Skin of body (tissue), 1 donor: ENCODE measurements at regions not wholly inside any gene's neighbourhood (a gene's known extent, or its start where the extent isn't known, plus 50 kb on each side); places are given as distances from the start of the nearest gene placed in this dataset.
A peak's percentile ranks its signal among the peaks of the same experiment; 100 is the strongest.

ENCODE experiments used
- DNase-seq: peaks from one replicate; lab custom pipeline; 2025; lab: John Stamatoyannopoulos, UW

GRCh38 chr2:238698072-238698352, 149.9 kb upstream of the TWIST2 start:
- no peak for DNase-seq

DNA sequence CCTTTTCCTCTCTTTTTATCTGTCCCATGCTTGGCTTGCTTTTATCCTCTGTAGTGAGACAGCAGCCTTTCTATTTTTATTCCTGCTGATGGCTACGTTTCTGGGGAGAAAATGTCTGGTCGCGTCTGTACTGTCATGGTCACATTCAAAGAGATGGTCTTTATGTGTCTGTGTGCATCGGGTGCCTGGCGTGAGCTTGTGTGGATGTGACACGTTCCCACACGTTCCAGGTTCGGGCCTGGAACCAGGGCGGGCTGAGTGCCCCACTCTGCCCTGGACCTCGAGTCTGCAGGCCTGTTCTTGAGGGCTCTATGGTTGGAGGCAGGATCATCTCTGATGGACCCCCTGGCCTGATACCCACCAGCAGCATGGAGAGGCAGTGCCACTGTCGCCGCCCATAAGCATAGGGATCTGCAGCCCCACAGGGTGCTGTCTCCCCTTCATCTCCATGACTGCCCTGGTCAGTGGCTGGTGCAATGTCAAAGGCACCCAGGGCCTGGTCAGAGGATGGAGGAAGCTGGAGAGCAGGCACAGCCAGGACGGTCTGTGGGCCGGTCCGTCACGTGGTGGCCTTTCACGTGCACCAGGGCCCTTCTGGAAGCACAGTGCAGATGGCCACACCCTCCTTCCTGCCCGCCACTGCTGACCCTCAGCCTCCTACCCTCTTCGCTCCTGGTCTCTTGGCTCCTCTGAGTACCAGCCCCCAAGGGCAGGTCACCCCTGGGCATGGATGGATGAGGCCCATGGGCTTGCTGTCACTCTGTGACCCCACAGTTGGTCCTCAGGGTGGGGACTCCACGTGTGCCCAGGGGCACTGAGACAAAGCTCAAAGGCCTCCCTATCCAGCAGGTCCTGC, 149.2 kb upstream of the TWIST2 start:
- no peak for DNase-seq

DNA sequence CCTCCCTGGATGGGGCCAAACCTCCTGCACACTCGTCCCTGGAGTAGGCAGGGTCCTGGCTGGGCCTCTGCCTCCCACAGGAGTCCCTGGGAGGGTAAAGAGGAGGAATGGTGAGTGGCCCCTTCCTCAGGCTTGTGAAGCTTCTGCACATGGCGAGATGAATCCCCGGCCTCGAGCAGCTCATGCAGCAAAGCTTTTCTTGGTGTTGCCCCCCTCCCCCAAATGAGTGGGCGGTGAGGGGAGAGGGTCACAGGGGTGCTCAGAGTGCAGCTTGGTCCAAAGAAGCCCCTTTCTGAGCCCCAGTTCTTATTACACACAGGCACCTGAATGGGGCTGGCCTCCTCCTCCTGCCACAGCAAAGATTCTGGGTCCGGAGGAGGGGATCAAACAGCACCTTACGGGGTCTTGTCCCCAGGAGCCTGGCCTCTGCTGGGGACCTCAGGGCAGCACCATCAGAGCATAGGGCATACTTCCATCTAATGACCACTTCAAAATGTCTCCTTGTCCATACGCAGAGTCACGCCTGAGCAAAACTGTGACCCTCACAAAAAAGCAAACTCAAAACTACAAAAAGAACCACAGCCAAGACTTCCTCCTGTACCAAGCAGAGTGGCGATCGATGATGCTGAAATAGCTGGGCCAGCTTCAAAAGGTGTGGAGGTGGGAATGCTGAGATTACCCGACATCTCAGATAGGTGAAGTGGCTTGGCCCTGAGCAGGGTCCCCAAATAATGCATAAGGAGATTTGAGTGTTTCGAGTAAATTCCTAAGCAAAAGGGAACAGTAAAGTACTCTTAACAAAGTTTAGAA, 148.4 kb upstream of the TWIST2 start:
- no peak for DNase-seq

GRCh38 chr2:238700117-238700457, 147.8 kb upstream of the TWIST2 start:
- no peak for DNase-seq

DNA sequence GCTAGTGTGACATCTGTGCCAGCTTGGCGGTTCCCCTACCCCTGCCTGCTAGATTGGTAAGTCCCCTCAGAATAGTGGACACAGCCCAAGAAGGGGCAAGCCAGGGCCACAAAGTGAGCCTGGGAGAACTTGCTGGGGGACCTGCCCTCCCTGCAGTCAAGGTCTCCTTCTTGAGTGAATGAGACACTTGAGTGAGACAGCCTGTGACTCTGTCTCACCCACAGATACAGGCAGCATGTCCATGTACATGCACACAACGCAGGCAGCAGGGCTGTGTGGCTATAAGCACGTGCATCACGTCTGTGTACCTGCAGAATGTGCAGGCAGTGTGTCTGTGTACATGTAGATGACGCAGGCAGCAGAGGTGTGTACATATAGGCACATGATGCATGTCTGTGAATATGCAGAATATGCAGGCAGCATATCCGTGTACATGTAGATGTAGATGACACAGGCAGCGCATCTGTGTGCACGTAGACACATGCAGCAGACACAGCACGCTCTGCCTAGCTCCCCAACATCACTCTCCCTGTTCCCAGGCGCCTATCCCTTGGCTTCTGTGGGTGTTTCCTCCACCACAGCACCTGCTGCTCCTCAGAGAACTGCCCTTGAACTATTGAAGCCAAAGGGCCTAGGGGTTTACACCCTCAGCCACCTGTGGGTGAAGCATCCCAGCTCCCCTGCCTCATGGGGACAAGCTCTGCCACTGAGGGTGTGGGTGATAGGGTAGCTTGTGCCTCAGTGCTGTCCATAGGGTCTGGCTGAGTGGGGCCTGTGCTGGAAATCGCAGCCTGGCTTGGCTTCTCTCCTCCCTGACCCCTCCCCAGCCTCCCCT, 147.2 kb upstream of the TWIST2 start:
- DNase-seq: no peak

DNA sequence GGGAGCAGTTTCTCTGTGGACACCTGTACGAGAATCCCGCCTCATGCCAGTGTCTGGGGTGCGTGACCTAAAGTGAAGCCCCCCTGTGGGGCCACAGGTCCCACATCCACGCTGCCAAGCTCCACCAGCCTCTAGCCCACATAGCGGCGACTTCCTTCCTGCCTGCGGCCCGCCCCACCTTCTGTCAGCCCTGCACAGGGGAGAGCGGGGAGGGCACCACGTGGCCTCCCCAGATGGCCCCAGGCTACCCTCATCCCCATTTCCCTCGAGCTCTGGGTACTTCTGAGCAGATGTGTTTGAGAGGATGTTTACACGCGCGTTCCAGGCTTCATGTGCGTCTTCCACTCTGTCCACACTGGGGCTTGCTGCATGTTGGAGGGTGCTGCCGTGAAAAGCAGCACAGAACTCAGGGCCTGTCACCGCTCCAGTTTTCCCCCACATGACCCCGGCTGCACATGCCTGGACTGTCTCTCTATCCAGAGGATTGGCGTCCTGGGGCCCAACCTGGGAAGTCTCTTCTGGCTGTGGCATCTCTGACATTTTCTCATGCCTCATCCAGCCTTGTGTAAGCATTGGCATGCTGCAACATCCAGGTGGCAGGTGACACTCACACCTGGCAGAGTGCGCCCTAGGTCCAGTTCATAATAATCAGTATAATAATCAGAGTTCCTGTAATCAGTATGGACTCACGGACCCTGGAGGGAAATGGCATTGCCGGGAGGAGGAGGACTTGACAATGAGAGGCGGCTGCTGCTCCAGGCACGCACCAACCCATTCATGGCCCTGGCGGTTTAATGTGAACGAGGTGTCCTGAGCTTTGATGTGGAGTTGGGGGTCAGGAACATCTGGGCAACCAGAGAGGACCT, 146.3 kb upstream of the TWIST2 start:
- DNase-seq: no peak

- no peak for DNase-seq
These were observed 145.4 kb upstream of the TWIST2 start for GRCh38 chr2:238702276-238703052.

DNA sequence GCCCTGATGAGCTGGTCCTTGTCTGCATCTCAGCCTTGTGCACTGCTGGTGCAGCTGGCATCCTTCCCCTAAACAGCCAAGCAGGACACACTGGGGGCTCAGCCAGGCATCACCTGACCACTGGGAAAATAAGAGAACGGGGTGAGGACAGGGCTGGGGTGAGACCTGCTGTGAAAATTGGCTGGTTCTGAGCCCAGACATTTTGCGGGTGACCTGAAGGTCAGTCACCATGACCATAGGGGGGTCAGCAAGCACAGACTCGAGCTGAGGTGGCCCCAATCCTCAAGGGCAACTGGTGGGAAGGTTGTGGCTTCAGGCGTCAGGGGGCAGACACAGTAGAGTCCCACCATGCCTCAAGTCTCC, 144.9 kb upstream of the TWIST2 start:
- DNase-seq: no peak

GRCh38 chr2:238703436-238703835, 144.4 kb upstream of the TWIST2 start:
- no peak for DNase-seq

GRCh38 chr2:238704471-238705225, 143.2 kb upstream of the TWIST2 start:
- no peak for DNase-seq

DNA sequence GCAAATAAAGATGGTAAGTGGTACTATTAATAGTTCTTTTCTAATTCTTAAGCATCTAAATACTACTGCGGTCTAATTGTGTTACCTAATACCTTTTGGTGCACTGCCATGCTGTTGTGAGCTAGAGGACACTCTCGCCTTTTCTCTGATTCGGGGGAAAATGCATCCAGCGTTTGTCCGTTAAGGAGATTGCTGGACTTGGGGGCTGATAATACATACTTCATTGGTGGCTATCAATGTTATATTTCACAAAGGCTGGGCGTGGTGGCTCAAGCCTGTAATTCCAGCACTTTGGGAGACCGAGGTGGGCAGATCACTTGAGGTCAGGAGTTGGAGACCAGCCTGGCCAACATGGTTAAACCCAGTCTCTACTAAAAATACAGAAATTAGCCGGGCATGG, 141.7 kb upstream of the TWIST2 start:
- no peak for DNase-seq

GRCh38 chr2:238706673-238707072, 141.2 kb upstream of the TWIST2 start:
- no peak for DNase-seq

GRCh38 chr2:238709325-238710025, 138.4 kb upstream of the TWIST2 start:
- peak; percentile 82 for DNase-seq

- peak; percentile 96 for DNase-seq
These were observed 137.7 kb upstream of the TWIST2 start for GRCh38 chr2:238710032-238710735.

DNA sequence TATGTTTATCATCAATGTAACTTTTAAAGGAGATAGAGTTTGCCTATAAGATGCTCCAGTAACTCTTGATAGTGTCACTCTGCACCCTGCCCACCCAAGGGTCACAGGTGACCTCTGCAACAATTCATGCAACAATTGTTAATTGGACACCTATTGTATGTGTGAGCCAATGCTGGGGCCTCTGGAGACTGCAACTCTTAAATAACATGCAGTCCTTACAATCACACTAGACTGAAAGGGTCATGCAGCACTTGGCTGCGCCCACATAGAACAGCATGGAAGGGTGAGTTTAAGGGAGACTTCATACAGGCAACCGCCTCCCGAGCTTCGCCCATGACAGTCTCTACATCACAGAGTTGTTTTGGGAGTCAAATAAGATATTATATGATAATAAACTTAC, 137.1 kb upstream of the TWIST2 start:
- no peak for DNase-seq

- no peak for DNase-seq
These were observed 136.5 kb upstream of the TWIST2 start for GRCh38 chr2:238711346-238711745.

DNA sequence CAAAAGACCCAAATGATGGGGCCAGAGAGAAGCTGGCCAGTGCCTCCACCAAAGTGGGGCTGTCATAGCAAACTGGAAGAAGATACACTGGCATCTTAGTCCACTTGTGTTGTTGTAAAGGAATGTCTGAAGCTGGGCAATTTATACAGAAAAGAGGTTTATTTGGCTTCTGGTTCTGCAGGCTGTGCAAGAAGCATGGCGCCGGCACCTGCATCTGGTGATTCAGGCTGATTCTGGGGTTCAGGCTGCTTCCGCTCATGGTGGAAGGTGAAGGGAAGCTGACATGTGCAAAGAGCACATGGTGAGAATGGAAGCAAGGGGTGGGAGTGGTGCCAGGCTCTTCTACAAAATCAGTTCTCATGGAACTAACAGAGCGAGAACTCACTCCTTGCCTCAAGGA, 135.9 kb upstream of the TWIST2 start:
- no peak for DNase-seq

DNA sequence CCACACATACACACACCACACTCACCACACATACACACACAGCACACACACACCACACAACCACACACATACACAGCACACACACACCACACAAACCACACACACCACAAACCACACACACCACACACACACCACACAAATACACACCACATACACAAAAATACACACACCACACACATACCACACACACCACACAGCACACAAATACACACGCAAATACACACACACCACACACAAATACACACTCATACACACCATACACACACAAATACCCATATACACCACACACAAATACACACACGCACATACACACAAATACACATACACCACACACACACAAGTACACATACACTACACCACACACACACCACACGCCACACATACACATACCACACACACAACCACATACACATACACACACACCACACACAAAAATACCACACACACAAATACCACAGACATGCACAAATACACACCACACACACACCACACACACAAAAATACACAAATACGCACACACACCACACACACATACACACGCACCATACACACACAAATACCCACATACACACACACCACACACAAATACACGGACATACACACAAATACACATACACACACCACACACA, 134.6 kb upstream of the TWIST2 start:
- no peak for DNase-seq
